Fibroblast of peridontal ligament (primary cell): ENCODE measurements at regions not wholly inside any gene's neighbourhood (a gene's known extent, or its start where the extent isn't known, plus 50 kb on each side); places are given as distances from the start of the nearest gene placed in this dataset.

Experiments used
- DNase-seq: peaks from one replicate; pipeline ENCODE4 v3.0.0-alpha.2; 2010; ENCODE audit errors: extremely low read depth

GRCh38 chr5:159456261-159456660, 126.0 kb upstream of the IL12B start:
- DNase-seq: no peak

- DNase-seq: peak; percentile 77
These were observed 126.6 kb upstream of the IL12B start for GRCh38 chr5:159456722-159457465.

GRCh38 chr5:159458217-159458711, 128.0 kb upstream of the IL12B start:
- no peak for DNase-seq

GRCh38 chr5:159459132-159459627, 128.9 kb upstream of the IL12B start:
- no peak for DNase-seq

GRCh38 chr5:159459951-159460538, 129.8 kb upstream of the IL12B start:
- peak; percentile 89 for DNase-seq

GRCh38 chr5:159463590-159464321, 133.5 kb upstream of the IL12B start:
- DNase-seq: peak; percentile 31

GRCh38 chr5:159465604-159466003, 135.3 kb upstream of the IL12B start:
- no peak for DNase-seq

GRCh38 chr5:159467666-159468065, 137.4 kb upstream of the IL12B start:
- no peak for DNase-seq

- peak; percentile 27 for DNase-seq
These were observed 139.4 kb upstream of the IL12B start for GRCh38 chr5:159469496-159470372.

- peak; percentile 56 for DNase-seq
These were observed 141.6 kb upstream of the IL12B start for GRCh38 chr5:159471904-159472303.

GRCh38 chr5:159475026-159475425, 144.7 kb upstream of the IL12B start:
- DNase-seq: no peak

GRCh38 chr5:159478950-159479349, 148.7 kb upstream of the IL12B start:
- DNase-seq: no peak

- no peak for DNase-seq
These were observed 150.6 kb upstream of the IL12B start for GRCh38 chr5:159480849-159481248.

GRCh38 chr5:159481751-159482150, 151.5 kb upstream of the IL12B start:
- no peak for DNase-seq

- DNase-seq: no peak
These were observed 156.5 kb upstream of the IL12B start for GRCh38 chr5:159486836-159487235.

GRCh38 chr5:159488516-159488915, 158.2 kb upstream of the IL12B start:
- no peak for DNase-seq

GRCh38 chr5:159489779-159490178, 159.5 kb upstream of the IL12B start:
- DNase-seq: no peak

GRCh38 chr5:159490507-159490906, 160.2 kb upstream of the IL12B start:
- DNase-seq: peak; percentile 35

- no peak for DNase-seq
These were observed 163.4 kb upstream of the IL12B start for GRCh38 chr5:159493696-159494095.

- DNase-seq: no peak
These were observed 166.5 kb upstream of the IL12B start for GRCh38 chr5:159496773-159497172.

- no peak for DNase-seq
These were observed 166.9 kb upstream of the IL12B start for GRCh38 chr5:159497221-159497620.

GRCh38 chr5:159498630-159499029, 168.3 kb upstream of the IL12B start:
- no peak for DNase-seq
